HG03439 (cell line): ENCODE measurements at regions not wholly inside any gene's neighbourhood (a gene's known extent, or its start where the extent isn't known, plus 50 kb on each side); places are given as distances from the start of the nearest gene placed in this dataset.
"Not testable (repeated sequence)": the region's sequence is repeated elsewhere in the genome, so short reads cannot be mapped to it uniquely, and the experiment has no call there.

Experiments
- ATAC-seq: cut with Tn5 transposase; IDR thresholded peaks from one replicate; pipeline ENCODE4 v1.9.1; 2021; ENCODE audit warnings: mild to moderate bottlenecking, moderate library complexity; ENCODE audit not compliant: unreplicated experiment

DNA sequence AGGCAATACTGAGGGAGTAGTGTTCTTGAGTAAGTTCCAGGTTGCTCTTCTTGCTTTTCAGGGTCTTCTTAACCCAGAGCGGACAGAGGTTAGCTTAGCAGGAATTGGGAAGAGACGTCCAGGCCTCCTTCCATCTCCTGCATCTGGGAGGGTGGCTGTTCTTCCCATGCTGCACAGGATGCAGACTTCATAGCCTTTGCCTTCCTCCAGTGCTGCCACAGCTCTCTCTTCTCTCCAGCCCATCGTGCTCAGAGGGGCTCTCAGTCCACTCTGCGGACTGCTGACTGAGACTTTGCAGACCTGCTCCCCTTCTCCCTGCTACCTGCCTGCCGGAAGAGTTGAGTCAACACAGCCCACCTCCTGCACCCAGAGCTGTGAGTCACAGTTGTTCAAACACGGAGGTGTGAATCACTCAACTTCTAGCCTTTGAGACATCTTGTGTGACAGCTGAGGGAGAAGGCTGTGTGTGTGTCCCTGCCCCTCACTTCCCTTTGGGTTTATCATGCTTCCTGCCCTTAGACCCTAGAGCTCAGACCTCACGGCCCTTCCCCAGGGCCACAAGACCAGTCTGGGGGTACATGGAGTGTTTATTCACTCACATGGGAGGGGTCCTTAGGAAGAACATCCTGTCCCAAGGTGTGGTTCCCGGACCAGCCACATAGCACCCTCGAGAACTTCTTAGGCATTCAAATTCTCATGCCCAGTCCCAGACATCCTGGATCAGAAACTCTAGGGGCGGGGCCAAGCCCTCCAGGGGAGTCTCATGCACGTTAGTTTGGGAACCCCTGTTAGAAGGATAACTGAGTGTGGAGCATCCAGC lies 158.3 kb upstream of the CACNA1E start:
- ATAC-seq = no peak

DNA sequence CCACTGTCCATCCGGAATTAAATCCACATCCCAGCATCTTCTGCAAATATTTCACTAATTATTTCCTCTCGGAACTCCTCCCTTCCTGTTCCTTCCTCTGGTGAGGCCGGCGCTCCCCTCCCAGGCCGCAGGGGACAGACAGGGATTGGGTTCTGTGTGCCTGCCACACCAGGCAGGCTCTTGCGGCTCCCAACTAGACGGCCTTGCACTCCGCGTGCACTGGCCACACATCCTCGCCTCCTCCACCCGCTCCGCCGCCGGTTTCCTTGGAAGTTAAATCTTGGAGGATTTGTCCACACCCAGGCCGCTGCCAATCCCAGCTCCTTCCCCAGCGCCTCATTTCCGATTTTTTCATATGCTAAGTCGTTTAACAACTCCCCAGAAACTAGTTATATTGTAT lies 157.6 kb upstream of the CACNA1E start:
- ATAC-seq = not testable (repeated sequence)

- ATAC-seq = no peak
Measured at GRCh38 chr1:181326348-181326747, 157.0 kb upstream of the CACNA1E start.

DNA sequence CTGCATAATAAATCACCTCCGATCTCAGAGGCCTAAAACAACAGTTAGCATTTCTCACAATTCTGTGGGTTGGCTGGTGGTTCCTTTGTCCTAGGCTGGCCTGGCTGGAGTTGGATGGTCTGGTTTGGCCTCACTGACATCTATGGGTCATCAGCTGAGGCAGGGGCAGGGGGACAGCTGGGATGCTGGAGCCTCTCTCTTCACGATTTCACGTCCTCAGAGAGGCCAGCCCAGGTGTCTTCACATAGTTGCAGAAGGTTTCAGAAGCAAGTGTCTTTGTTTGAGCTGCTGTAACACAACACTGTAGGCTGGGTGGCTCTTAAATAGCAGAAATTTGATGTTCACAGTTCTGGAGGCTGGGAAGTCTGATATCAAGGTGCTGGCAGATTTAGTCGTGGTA lies 155.5 kb upstream of the CACNA1E start:
- ATAC-seq = no peak

- ATAC-seq = no peak
Measured at GRCh38 chr1:181334724-181335123, 148.6 kb upstream of the CACNA1E start.

DNA sequence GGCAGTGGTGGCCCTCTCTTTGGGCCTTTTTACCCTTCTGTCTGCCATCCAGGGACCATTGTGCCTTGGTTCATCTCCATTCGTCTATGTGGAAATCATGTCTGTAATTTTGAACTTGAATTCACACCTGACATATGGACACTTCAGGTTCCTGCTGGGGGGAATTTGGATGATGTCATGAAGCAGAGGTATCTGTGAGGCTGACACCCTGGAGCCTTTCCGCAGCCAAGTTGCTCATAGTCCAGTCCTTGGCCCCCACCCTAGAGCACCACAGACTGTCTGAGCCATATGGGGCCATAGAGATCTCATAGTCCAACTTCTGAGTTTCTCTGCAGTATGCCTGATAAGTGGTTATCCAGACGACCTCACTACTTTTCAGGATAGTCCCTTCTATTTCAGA lies 147.7 kb upstream of the CACNA1E start:
- no peak for ATAC-seq

DNA sequence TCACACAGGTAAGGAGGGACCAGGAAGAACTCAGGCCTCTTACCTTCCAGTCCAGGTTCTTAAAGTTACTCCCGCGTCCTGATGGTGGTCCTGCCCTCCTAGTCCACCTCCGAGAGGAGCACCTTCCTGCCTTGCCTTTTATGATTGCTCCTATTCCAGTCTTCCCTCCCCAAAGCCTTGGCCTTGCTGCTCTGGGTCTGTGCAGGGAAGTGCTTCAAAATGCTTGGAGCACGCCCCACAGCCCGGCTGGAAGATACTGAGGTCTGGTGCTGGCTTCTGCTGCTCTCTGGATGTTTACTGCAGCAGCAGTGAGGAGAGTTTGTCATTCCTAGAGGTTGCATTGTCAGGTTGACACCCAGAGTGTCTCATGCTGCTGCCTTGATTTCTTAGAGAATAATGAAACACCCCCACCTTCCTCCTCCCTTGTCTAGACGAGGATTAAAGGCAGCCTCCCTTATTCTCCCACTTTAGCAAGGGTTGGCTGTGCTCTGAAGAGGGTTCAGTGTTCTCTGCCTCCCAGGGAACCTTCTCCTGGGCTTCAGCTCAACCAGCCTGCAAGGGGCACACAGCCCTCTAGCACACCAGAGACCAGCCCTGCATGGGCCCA lies 142.2 kb upstream of the CACNA1E start:
- no peak for ATAC-seq

DNA sequence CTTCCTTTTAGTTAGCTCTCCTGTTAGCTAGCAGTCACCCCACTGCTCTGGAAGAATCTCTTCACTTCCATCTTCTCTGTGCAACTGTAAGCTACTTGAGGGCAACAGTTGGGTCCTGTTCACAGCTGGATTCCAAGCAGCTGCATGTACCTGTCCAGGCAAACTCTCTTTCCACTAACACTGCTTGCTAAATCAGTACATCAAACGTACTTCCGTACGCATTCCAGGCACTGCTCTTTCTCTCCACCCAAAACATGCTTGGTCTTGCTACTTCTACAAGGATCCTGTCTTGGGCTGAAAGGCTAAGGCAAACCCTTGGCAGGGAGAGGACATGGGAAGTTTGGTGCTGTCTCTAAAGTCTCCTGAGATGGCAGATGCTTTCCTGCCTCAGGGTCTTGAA lies 139.2 kb upstream of the CACNA1E start:
- ATAC-seq = no peak

- no peak for ATAC-seq
Measured at GRCh38 chr1:181345146-181345545, 138.2 kb upstream of the CACNA1E start.

- no peak for ATAC-seq
Measured at GRCh38 chr1:181347495-181348390, 135.6 kb upstream of the CACNA1E start.

GRCh38 chr1:181349512-181349911 lies 133.8 kb upstream of the CACNA1E start:
- ATAC-seq = no peak

- ATAC-seq = no peak
Measured at GRCh38 chr1:181350131-181350530, 133.2 kb upstream of the CACNA1E start.

DNA sequence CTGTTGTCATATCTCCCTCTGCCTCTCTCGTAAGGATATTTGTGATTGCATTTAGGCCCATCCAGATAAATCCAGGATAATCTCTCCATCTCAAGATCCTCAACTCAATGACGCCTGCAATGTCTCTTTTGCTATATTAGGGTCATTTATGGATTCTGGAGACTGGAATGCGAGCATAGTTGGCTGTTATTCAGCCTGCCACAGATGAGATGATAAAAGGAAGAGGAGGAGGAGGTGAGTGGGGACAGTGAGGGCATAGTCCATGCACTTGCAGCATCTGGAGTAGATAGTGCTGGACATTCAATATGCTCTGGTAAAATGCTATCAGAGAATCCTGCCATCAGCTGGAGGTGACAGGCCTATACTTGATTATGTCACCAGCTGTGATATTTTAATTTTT lies 131.6 kb upstream of the CACNA1E start:
- ATAC-seq = no peak

DNA sequence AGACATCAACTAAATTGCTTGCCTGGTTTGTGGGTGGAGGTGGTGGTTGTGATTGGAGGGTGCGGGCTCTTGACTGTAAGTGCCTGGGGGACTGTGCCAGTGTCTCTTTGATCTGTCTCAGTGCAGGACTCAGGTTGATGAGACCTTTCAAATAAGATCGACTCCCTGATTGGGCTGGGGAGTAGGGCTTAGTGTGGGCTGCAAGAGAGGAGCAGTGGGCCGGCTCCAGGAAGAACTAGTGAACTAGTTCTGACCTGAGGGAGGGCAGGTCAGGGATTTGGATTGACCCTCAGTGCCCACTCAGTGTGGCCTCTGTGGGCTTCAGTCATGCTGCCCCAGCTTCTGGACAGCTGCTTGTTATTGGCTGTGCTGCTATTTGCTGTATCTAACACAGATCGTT lies 130.6 kb upstream of the CACNA1E start:
- no peak for ATAC-seq

GRCh38 chr1:181353526-181353925 lies 129.8 kb upstream of the CACNA1E start:
- no peak for ATAC-seq

DNA sequence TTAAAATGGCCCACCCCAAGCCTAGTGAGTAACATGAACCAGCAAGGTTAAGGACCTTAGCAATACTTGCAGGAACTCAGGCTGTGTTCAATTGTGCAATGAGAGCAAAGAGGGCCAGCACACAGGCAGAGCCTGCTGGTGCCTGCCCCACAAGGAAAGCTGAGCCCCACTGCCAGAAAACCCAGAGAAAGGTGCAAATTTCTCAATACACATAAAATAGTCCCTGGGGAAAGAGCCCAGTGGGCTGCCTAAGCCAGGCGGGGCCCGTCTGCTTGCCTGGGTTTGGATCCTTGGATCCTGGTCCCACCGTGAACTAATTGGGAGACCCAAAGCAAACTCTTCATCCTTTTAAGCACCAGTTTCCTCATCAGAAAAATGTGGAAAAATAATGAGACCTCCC lies 128.5 kb upstream of the CACNA1E start:
- ATAC-seq = no peak

- ATAC-seq = no peak
Measured at GRCh38 chr1:181356505-181357340, 126.6 kb upstream of the CACNA1E start.

DNA sequence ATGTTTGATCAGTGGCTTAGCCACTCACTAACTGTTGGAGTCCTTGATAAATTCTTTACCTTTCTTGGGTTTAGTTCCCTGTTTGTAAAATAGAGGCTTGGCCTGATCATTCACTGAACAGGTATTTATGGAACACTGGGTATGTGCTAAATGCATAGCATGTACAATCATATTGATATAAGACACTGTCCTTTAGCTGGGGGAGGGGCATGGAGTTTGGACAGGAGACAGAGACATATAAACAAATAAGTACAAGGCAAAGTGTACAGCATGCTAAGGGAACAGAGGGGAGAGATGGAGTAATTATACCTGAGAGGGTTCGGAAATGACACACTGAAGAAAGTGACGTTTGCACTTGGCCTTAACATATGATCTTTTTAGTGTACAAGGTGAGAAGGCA lies 124.3 kb upstream of the CACNA1E start:
- ATAC-seq = no peak

DNA sequence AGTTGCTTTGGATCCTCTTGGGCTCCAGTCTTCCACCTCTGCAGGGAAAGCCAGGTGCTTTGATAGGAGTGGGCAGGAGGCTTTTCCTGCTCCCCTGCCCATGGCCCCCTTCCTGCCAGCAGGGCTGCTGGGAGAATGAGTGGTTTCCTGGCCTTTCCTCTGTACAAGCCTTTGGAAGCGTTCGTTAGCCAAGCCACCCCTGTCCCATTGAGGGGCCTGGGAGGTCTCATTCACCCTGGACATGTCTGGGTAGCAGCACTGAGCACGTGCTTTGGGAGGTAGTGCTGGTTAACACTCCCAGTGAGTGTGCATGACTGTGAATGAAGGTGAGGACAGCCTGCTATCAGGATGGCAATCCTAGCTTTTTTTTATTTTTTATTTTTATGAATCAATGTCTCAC lies 118.5 kb upstream of the CACNA1E start:
- no peak for ATAC-seq

DNA sequence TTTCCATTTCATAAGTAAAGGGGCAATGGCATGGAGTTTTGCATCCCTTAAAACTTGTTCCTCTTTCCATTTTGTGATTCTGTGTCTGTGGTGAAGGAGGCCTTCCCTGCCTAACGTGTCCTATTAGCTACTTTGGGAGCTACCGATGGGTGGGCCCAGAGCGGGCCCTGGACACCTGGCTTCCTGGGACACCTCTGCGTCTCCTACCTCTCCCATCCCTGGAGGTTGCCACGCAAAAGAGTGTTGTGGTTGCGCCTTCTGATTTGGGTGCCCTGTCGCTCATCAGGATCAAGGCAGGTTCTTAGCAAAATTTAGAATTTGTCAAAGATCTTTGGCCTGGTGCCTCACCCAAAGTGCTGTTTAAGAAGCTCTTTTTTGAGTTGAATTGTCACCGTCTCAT lies 116.4 kb upstream of the CACNA1E start:
- no peak for ATAC-seq

DNA sequence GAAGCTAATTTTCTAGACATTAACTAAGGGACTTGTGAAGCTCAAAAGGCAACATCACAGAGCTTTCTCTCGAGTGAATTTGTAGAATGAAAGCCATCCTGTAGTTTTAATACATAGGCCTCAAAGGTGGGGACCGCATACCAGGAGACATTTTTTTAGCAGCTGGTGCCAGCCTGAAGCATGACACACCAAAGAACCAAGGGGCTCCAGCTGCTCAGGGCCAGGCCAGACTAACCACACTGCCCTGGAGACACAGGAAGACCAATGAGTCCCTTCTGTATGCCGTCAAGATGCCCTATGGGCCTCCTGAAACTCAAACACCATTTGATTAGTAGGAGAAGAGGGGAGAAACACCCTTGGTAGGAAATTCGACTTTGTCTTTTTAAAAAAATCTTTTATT lies 113.9 kb upstream of the CACNA1E start:
- ATAC-seq = no peak
